ENCODE measurements at regions not wholly inside any gene's neighbourhood (a gene's known extent, or its start where the extent isn't known, plus 50 kb on each side); places are given as distances from the start of the nearest gene placed in this dataset.

- Mint-ChIP-seq H3K4me1 (no peaks in the 10 kb centered on the region), H3K27ac (no peak overlapping the region), H3K4me3 (no peak overlapping the region), H3K36me3 (ENCODE audit: insufficient read depth in 1 of 3, low read depth in 3 of 3) (no peaks in the 10 kb centered on the region), H3K27me3 (ENCODE audit: low read depth) (no peaks in the 10 kb centered on the region), H3K9me3 (no peaks in the 10 kb centered on the region)
- H3K56ac ChIP-seq (ENCODE audit: insufficient read length, low read depth, low read length): no peak overlapping the region
- no peaks in the 10 kb centered on the region for H3K79me1 ChIP-seq (ENCODE audit: insufficient read depth, low read depth, low read length, poor library complexity, severe bottlenecking)
- no peak overlapping the region for H3K18ac ChIP-seq (ENCODE audit: insufficient read length, low read depth, low read length)
- no peak for DNase-seq
- no peaks in the 10 kb centered on the region for H3K27me3 ChIP-seq (ENCODE audit: insufficient read depth, low read length)
- H2BK20ac ChIP-seq (ENCODE audit: low read depth, low read length, poor library complexity, severe bottlenecking): no peak overlapping the region
- H3K23ac ChIP-seq (ENCODE audit: insufficient read length, low read depth, low read length): no peak overlapping the region
- no peak overlapping the region for H2BK15ac ChIP-seq (ENCODE audit: low read depth, low read length)
- H3K79me2 ChIP-seq (ENCODE audit: insufficient read depth, low read length): no peaks in the 10 kb centered on the region
- no peak overlapping the region for H2AFZ ChIP-seq (ENCODE audit: low read length)
- H3K9me3 ChIP-seq (ENCODE audit: control insufficient read depth, low read depth, low read length): no peaks in the 10 kb centered on the region
- no peak overlapping the region for H4K8ac ChIP-seq (replicated peaks; ENCODE audit: insufficient read length, low read depth, low read length)
- H4K91ac ChIP-seq (ENCODE audit: insufficient read length, low read depth, low read length): no peak overlapping the region
- no peak overlapping the region for H3T11ph ChIP-seq (ENCODE audit: low read length)
- TF ChIP-seq, protein P1, sequence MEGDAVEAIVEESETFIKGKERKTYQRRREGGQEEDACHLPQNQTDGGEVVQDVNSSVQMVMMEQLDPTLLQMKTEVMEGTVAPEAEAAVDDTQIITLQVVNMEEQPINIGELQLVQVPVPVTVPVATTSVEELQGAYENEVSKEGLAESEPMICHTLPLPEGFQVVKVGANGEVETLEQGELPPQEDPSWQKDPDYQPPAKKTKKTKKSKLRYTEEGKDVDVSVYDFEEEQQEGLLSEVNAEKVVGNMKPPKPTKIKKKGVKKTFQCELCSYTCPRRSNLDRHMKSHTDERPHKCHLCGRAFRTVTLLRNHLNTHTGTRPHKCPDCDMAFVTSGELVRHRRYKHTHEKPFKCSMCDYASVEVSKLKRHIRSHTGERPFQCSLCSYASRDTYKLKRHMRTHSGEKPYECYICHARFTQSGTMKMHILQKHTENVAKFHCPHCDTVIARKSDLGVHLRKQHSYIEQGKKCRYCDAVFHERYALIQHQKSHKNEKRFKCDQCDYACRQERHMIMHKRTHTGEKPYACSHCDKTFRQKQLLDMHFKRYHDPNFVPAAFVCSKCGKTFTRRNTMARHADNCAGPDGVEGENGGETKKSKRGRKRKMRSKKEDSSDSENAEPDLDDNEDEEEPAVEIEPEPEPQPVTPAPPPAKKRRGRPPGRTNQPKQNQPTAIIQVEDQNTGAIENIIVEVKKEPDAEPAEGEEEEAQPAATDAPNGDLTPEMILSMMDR (conservative IDR thresholded peaks at IDR 0.05): no peak
- no peak overlapping the region for H2BK5ac ChIP-seq (ENCODE audit: insufficient read length, low read length)
- no peak overlapping the region for H2BK12ac ChIP-seq (ENCODE audit: insufficient read length, low read depth, low read length)
- H4K5ac ChIP-seq (ENCODE audit: insufficient read length, low read depth, low read length): no peak overlapping the region
- H2AK5ac ChIP-seq (ENCODE audit: insufficient read length, low read length): no peak overlapping the region
- no peak overlapping the region for H3K4me2 ChIP-seq (ENCODE audit: insufficient read depth, insufficient read length, low read length)
- no peaks in the 10 kb centered on the region for H3K23me2 ChIP-seq (ENCODE audit: insufficient read length, low read depth, low read length, poor library complexity, severe bottlenecking)
- H2BK120ac ChIP-seq (ENCODE audit: low read depth, low read length, poor library complexity, severe bottlenecking): no peak overlapping the region
- no peak overlapping the region for H3K14ac ChIP-seq (ENCODE audit: insufficient read depth, low read length)
- H3K9ac ChIP-seq (ENCODE audit: extremely low read depth, insufficient read length, low read length): no peak overlapping the region
- H3K4me1 ChIP-seq (ENCODE audit: insufficient read depth, low read length): no peaks in the 10 kb centered on the region
- H4K20me1 ChIP-seq (ENCODE audit: control insufficient read depth, insufficient read depth, insufficient read length): no peaks in the 10 kb centered on the region
- H3K27ac ChIP-seq (ENCODE audit: insufficient read length, low read depth, low read length): no peak overlapping the region
- no peak overlapping the region for H3K4ac ChIP-seq (ENCODE audit: low read depth, low read length)
- no CpG with 5 or more reads among the region's 1 CpG for WGBS (ENCODE audit: extremely low coverage, insufficient read length, low lambda C conversion rate)
Measured at GRCh38 chr4:60581919-60582536, 618.1 kb upstream of the ADGRL3 start.

All from H9 (cell line).